Tibial artery (tissue), 4 donors: ENCODE measurements at regions not wholly inside any gene's neighbourhood (a gene's known extent, or its start where the extent isn't known, plus 50 kb on each side); places are given as distances from the start of the nearest gene placed in this dataset.

Experiments
- DNase-seq, 2 donors: peaks; one replicate each; pipeline ENCODE4 v3.0.0-alpha.2; 2019
- H3K27ac ChIP-seq, 2 donors: fragments of 200-600 bp; sonication (generic) in 1 of 2; 1 replicate in 1 of 2; 2 replicates in 1 of 2; pipeline ENCODE4 v1.5.1; 2018 to 2019; ENCODE audit warnings: mild to moderate bottlenecking in 1 of 2
- H3K27me3 ChIP-seq, 2 donors: fragments of 200-600 bp; sonication (generic) in 1 of 2; one replicate each; pipeline versions ENCODE4 v1.5.1 to v1.6.0; 2016 to 2019
- H3K36me3 ChIP-seq, 3 donors: fragments of 200-600 bp; sonication (generic) in 2 of 3; one replicate each; pipeline ENCODE4 v1.5.1; 2016 to 2019; ENCODE audit warnings: mild to moderate bottlenecking in 2 of 3
- H3K4me1 ChIP-seq, 4 donors: fragments of 200-600 bp; sonication (generic) in 2 of 4; 1 replicate in 3 of 4; 2 replicates in 1 of 4; pipeline ENCODE4 v1.5.1; 2016 to 2019
- H3K4me3 ChIP-seq, 2 donors: fragments of 200-600 bp; sonication (generic) in 1 of 2; 1 replicate in 1 of 2; 2 replicates in 1 of 2; pipeline ENCODE4 v1.5.1; 2018 to 2019; ENCODE audit warnings: mild to moderate bottlenecking in 2 of 2
- H3K9me3 ChIP-seq, 3 donors: fragments of 200-600 bp; sonication (generic) in 1 of 3; one replicate each; pipeline ENCODE4 v1.5.1; 2016 to 2019
- intact Hi-C: fragments of 100-400 bp; cut with DNase I; formaldehyde crosslinking; loops from one replicate; pipeline ENCODE4 v1.15.0; 2023; ENCODE audit warnings: low total_unique reads
- TF ChIP-seq, protein P1 (sequence below), 2 experiments: fragments of 200-600 bp in 1 of 2; fragments of 450-650 bp in 1 of 2; IDR thresholded peaks; one replicate each; pipeline ENCODE4 v1.5.1; 2017 to 2019; ENCODE audit warnings: antibody characterized with exemption in 2 of 2, mild to moderate bottlenecking in 1 of 2, moderate library complexity in 1 of 2

DNA sequence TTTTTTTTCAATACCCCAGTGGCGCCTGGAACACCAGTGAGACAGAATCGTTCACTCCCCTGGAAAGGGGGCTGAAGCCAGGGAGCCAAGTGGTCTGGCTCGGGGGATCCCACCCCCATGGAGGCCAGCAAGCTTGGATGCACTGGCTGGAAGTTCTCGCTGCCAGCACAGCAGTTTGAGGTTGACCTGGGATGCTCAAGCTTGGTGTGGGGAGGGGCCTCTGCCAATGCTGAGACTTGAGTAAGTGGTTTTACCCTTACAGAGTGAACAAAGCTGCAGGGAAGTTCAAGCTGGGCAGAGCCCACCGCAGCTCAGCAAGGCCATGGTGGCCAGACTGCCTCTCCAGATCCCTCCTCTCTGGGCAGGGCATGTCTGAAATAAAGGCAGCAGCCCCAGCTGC lies 276.2 kb upstream of the CNTN6 start:
- Histone ChIP-seq H3K27ac (no peak overlapping the region), H3K36me3 (no peaks in the 10 kb centered on the region), H3K4me3 (no peak overlapping the region), H3K27me3 (no peaks in the 10 kb centered on the region), H3K9me3 (peaks cover 0 to 11% (median 0%) of the 10 kb centered on the region in 3 donors), H3K4me1 (no peaks in the 10 kb centered on the region)
- TF ChIP-seq, protein P1, sequence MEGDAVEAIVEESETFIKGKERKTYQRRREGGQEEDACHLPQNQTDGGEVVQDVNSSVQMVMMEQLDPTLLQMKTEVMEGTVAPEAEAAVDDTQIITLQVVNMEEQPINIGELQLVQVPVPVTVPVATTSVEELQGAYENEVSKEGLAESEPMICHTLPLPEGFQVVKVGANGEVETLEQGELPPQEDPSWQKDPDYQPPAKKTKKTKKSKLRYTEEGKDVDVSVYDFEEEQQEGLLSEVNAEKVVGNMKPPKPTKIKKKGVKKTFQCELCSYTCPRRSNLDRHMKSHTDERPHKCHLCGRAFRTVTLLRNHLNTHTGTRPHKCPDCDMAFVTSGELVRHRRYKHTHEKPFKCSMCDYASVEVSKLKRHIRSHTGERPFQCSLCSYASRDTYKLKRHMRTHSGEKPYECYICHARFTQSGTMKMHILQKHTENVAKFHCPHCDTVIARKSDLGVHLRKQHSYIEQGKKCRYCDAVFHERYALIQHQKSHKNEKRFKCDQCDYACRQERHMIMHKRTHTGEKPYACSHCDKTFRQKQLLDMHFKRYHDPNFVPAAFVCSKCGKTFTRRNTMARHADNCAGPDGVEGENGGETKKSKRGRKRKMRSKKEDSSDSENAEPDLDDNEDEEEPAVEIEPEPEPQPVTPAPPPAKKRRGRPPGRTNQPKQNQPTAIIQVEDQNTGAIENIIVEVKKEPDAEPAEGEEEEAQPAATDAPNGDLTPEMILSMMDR (IDR thresholded peaks at IDR 0.05): no peak
- DNase-seq: no peak
- intact Hi-C loops: no loop called here

DNA sequence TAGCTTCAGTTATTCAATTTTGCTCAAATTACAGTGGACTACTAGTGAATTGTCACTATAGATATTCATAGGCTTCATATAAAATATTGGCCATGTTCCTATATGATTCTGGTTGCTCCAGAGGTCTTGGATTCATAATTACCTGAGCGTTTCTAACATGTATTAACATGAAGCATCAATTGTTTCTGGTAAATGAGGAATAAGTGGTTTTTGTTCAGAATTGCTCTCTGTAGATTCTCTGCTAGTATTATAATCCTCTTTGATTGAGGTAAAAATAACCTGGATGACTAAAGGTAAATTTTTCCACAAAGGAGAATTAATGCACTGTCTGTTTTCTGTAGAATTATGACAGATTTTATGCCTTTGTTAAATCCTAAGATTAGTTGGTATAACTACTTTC lies 258.1 kb upstream of the CNTN6 start:
- DNase-seq: no peak
- H3K36me3 ChIP-seq: no peaks in the 10 kb centered on the region
- H3K4me3 ChIP-seq: no peak overlapping the region
- H3K27ac ChIP-seq: no peak overlapping the region
- H3K9me3 ChIP-seq: peaks cover 0 to 4% (median 0%) of the 10 kb centered on the region in 3 donors
- intact Hi-C loops: no loop called here
- H3K4me1 ChIP-seq: no peaks in the 10 kb centered on the region
- H3K27me3 ChIP-seq: no peaks in the 10 kb centered on the region
- TF ChIP-seq, protein P1 (IDR thresholded peaks at IDR 0.05): no peak

DNA sequence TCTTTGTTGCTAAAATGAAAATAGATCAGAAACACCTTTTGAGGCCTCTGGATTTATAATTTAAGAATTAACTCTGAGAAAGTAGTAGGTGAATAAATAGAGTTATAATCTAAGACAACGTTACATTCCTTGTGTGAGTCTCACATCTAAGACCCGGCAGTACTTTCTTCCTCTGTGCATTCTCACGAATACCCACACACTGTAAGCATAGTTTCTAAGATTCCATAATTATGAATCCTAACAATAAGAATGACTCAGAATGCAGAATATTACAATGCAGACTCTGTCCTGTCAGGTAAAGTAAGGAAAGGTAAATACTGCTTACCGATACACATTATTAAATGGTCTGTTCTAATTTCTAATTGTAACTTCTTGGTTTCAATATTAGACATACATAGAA lies 257.7 kb upstream of the CNTN6 start:
- intact Hi-C loops: no loop called here
- no peaks in the 10 kb centered on the region for H3K36me3 ChIP-seq
- no peaks in the 10 kb centered on the region for H3K4me1 ChIP-seq
- TF ChIP-seq, protein P1 (IDR thresholded peaks at IDR 0.05): no peak
- no peak overlapping the region for H3K4me3 ChIP-seq
- DNase-seq: no peak
- peaks cover 0 to 2% (median 0%) of the 10 kb centered on the region in 3 donors for H3K9me3 ChIP-seq
- H3K27me3 ChIP-seq: no peaks in the 10 kb centered on the region
- no peak overlapping the region for H3K27ac ChIP-seq

DNA sequence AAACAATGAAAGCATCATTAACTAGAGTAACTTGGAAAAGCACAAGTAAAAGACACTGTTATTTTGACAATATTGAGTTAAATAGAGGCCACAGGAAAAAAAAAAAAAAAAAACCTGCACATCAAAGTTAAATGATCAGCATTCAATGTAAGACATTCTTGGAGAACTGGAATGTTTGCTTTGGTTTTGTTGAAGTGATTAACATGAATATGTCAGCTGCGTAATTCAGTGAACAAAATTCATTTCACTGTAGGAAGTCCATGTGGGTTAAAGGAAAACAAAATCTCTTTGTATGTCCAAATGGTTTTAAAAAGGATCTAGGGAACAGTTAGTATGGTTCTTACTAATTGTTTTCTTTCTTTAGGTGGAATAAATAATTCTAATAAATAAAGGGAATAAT lies 252.8 kb upstream of the CNTN6 start:
- Histone ChIP-seq H3K9me3 (no peaks in the 10 kb centered on the region), H3K27ac (no peak overlapping the region), H3K4me3 (no peak overlapping the region), H3K27me3 (no peaks in the 10 kb centered on the region), H3K4me1 (no peaks in the 10 kb centered on the region), H3K36me3 (no peaks in the 10 kb centered on the region)
- no peak for DNase-seq
- TF ChIP-seq, protein P1 (IDR thresholded peaks at IDR 0.05): no peak
- intact Hi-C loops: no loop called here

DNA sequence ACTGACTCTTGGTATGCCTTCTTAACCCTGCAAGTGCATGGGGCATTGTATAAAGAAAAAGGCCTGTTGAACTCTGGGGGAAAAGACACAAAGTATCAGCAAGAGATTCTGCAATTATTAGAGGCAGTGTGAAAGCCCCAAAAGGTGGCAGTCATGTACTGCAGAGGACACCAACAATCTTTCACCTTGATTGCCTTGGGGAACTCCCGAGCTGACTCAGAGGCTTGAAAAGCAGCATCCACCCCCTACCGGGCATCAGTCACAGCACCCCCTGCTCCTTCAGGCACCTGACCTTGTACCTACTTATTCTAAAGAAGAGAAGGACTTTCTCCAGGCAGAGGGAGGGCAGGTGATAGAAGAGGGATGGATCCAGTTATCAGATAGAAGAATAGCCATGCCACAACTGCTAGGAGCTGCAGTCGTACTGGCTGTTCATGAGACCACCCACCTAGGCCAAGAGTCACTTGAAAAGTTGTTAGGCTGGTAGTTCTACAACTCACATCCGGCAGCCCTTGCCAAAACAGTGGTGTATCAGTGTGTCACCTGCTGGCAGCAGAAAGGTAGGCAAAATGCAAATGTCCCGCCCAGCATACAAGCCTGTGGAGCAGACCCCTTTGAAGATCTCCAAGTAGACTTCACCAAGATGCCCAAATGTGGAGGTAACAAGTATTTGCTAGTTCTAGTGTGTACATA lies 241.6 kb upstream of the CNTN6 start:
- no peak overlapping the region for H3K4me3 ChIP-seq
- H3K4me1 ChIP-seq: no peaks in the 10 kb centered on the region
- DNase-seq: no peak
- H3K9me3 ChIP-seq: no peaks in the 10 kb centered on the region
- intact Hi-C loops: no loop called here
- no peak overlapping the region for H3K27ac ChIP-seq
- TF ChIP-seq, protein P1 (IDR thresholded peaks at IDR 0.05): no peak
- H3K27me3 ChIP-seq: no peaks in the 10 kb centered on the region
- no peaks in the 10 kb centered on the region for H3K36me3 ChIP-seq

DNA sequence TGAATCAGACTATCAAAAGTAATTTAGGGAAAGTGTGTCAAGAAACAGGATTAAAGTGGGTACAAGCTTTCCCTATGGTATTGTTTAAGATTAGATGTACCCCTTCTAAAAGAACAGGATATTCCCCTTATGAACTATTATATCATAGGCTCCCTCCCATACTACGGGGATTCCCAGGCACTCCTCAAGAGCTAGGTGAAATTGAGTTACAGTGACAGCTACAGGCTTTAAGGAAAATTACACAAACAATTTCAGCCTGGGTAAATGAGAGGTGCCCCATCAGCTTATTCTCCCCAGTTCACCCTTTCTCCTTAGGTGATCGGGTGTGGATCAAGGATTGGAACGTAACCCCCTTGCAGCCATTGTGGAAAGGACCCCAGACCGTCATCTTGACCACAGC lies 240.8 kb upstream of the CNTN6 start:
- no peak overlapping the region for H3K4me3 ChIP-seq
- TF ChIP-seq, protein P1 (IDR thresholded peaks at IDR 0.05): no peak
- no peaks in the 10 kb centered on the region for H3K9me3 ChIP-seq
- H3K4me1 ChIP-seq: no peaks in the 10 kb centered on the region
- DNase-seq: no peak
- no peaks in the 10 kb centered on the region for H3K36me3 ChIP-seq
- H3K27ac ChIP-seq: no peak overlapping the region
- intact Hi-C loops: no loop called here
- H3K27me3 ChIP-seq: no peaks in the 10 kb centered on the region
